Kidney tubule cell (primary cell): ENCODE measurements at regions not wholly inside any gene's neighbourhood (a gene's known extent, or its start where the extent isn't known, plus 50 kb on each side); places are given as distances from the start of the nearest gene placed in this dataset.

Experiments used
- DNase-seq: peaks from one replicate; pipeline ENCODE4 v3.0.0-alpha.2; 2018; ENCODE audit warnings: low spot score

DNA sequence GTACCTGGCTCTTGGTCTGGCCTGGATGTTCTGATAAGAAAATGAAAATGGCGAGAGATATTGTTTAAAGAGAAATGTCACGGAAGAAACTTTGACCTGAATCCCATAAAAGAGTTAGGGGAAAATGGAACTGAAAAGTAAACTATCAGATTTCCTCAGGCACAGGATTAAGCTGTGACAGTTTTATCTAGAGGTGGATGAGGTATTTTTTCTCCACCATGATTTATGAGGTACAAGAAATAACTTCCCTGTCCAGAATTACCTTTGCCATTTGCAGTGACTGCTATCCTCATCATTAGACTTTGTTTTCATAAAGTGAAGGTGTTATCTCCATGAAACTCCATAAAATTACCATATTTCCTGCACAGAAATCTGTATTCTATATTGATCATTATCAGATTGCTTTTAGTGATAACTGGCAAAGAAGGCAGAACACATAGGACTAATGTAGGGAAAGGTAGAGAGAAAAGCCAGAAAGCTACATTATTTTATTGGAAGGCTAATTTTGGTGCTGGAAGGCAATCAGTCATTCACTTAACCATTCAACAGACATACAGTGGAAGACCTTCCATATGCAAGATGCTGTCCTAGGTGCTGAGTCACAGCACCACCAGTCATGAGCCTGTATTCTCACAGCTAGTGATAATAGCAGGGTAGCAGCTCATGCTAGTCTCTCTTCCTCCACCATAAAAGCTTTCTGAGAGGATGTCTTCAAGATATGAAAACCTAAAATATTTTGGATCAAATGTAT lies 427.3 kb upstream of the CITED2 start:
- DNase-seq = peak; percentile 4

DNA sequence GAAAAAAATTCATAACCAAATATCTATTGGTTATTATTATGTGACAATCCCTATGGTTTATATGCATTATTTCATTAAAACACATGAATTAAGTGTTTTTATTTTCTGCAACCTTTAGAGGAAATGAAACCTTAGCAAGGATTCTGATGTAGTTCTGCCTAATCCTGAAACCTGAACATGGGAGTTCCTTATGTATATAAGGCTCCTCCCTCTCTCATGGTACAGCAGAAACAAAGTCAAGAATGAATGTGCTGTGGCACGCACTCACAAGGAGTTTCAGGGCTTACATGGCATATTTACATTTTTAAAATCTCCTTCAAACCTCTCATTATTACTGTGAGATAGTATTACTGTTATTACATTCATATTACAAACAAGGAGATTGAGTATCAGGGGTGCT lies 426.4 kb upstream of the CITED2 start:
- no peak for DNase-seq

DNA sequence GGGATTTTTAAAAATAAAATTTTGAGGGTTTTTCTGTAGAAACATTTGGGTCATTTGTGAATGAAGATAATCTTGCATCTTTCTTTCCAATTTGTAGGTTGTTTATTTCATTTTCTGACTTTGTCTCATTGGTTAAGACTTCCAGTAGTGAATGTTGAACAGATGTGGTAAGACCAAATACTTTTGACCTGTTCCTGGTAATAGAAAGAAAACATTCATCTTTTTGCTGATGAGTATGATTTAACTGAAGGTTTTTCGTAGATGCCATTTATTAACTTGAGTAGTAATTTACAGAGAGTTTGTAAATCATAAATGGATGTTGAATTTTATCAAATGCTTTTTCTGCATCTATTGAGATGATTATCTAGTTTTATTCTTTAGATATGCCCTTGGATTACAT lies 416.1 kb upstream of the CITED2 start:
- no peak for DNase-seq

DNA sequence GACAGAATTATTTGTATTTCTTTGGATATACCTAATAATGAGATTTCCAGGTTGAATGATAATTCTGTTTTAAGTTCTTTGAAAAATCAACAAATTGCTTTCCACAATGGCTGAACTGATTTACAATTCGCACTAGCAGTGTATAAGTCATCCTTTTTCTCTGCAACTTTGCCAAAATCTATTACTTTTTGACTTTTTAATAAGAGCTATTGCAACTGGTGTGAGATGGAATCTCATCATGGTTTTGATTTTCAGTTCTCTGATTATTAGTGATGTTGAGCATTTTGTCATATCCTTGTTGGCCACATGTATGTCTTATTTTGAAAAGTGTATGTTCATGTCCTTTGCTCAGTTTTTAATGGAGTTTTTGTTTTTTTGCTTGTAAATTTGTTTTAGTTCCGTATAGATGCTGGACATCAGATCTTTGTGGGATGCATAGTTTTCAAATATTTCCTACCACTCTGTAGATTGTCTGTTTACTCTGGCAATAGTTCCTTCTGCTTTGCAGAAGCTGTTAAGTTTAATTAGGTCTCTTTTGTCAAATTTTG lies 409.8 kb upstream of the CITED2 start:
- no peak for DNase-seq

DNA sequence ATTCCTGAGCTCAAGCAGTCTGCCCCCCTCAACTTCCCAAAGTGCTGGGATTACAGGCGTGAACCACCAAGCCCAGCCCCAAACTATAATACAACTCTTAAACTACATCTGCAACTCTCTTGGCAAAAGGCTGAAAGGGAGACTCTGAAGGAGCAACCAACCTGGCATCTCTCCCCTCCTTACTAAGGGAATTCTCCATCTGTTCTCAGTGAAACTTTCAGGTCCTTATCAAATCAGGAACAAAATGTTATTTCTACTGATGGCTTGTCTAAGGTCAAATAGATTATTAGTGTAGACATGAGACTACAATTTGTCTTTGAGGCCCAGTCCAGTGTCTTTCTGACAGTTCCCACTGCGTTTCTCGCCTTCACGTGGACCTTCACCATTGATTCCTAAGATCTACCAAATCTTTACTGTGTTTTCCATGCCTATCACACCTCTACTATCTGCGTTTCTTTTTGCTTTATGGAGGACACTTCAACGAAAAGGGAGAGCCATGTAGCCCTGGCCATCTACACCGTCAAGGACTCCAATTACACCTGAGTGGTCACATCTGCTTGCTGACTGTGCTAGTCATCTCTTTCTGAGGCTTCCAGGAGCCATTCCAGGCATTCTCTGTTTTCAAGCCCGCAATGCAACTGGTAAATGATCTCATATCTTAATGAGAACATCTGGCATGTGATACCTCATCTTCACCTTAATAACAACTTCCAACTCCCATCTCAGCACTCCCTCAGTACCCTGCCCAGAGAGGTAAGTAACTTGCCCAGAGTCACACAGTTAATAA lies 405.7 kb upstream of the CITED2 start:
- peak; percentile 51 for DNase-seq

DNA sequence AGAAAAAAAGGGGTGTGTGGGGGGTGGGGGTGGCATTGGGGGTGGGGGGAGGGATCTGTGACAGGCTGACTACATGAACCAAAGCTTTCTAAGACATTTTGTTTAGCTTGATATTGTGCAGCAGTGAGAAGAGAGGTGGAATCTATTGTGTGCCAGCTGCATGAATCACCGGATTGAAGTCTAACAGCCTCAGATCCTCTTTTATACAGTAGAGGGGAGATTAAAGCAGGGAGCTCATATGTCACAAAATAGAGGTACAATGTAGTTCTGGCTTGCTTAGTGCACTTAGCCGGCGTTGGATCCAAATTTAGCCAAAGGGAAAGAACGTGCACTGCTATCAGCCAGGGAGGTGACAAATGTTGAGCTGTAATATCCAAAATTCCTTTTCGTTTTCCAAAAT lies 404.2 kb upstream of the CITED2 start:
- DNase-seq = peak; percentile 36

DNA sequence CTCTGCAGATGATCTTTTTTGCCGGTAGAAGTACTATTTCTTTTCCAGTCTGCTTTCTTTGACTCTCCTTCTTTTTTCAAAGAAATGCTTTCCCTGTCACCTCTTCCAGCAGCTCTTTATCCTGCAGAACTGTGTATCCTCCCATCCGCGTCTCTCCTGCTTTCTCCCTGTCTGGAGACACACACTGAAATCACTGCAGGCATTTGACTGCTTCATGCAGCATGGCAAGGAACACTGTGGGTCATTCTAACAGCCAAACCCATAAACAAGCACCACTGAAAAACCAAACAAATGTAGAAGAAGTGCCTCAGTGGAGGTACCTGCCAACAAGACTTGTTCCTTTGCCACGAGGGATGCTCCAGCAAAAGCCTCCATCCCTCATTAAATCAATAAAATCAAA lies 403.7 kb upstream of the CITED2 start:
- DNase-seq = no peak

DNA sequence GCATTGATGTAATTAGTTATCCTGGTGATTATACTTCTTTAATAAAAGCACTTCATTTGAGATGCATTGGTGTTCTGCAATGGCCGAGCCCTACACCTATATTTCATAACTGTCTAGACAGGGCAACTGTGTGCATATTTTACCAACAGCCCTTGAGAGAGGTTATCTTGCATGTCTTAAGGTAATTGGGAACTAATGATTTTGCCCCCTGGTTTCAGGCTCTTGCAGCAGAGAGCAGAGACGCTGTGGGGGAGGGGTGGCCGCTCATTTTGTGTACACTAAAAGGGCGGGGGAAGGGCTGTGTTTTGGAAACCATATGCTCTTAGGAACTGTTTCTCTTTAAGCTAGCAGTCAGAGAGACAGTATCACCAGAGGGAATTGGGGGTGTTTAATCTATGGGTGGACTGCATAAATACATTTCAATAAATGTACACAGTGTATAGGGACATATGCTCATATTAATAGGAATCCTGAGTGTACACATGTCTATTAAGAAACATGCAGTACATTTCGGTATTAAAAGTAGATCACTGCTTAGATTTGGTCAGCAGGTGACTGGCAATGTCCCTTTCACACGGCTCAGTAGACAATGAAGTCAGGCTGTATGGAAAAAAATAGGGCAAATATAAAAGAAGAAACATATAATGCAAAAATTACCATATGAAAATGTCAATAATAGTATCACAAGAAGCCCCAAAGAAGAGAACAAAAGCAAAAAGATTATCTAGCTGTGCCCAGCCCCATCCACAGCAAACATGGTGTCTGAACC lies 402.9 kb upstream of the CITED2 start:
- DNase-seq = no peak

DNA sequence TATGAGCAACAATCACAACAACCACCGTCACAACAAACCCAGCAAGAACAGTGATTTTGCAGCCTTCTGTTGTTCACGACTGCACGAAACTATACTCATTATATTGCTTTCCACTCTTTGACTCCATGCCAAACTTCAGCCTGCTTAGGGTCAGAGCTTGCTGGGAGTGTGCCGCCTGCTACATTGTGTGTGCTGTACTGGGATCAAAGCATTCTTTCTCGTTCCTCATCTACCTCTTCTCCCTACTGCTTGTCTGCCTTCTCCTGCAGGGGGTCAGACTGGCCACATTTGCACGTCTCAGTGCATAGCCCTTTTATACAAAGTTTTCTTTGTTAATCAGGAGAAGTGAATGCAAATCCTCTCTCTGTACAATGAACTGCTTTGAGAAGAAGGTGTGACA lies 401.6 kb upstream of the CITED2 start:
- DNase-seq = peak; percentile 15

DNA sequence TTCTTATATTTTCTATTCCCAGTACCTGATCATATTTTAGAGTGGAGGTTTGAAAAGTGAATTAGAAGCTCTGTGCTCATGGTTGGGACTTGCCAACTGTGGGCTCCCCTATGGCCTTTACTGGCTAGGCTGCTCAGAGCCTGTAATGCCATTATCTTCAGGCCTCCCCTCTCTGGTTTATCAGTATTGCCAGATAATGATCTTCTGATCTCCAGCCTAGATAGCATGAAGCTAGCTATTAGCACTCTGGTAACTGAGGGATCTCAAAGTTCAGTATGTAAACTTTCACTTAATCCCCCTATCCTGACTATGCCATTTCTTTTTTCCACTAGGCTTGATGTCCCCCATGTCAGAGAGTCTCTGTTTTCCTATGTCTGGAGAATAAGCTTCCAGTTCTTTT lies 393.7 kb upstream of the CITED2 start:
- no peak for DNase-seq

DNA sequence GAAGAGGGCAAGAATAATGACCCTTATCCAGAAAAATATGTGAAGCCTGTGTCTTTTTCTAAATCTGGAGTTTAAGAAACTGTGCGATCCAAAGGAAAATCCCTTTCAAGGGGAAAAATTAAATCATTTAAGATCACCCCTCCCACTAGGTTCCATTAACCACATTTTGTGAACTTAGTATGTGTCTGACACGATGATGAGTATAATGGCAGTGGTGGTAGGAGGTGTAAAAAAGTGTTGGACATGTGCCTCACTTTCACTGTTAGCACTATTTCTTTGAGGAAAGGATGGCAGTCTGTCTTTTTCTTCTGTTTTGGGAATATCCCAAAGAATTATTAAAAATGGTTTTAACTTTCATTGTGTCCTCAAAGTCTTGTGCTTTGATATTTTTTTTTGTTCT lies 392.3 kb upstream of the CITED2 start:
- DNase-seq = no peak

DNA sequence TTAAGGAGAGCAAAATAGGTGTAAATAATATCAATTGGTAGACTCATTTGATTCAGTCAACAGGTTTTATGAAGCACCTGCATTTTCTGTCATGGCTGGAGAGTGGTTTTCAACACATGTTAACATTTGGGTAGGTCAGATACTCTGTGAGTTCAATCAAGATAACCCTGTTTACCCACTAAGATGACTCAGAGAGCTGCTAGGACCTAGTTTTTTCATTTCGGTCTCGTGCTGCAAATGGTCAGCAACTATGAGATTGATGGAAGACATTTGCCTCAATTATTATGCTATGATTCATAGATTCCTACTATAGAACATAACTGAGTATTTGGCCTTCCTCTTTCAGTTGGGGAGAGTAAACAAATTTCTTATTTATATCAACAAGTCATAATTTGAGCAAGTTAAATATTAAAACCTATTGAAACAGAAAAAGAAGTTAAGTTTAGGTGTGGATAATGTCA lies 391.4 kb upstream of the CITED2 start:
- peak; percentile 60 for DNase-seq

DNA sequence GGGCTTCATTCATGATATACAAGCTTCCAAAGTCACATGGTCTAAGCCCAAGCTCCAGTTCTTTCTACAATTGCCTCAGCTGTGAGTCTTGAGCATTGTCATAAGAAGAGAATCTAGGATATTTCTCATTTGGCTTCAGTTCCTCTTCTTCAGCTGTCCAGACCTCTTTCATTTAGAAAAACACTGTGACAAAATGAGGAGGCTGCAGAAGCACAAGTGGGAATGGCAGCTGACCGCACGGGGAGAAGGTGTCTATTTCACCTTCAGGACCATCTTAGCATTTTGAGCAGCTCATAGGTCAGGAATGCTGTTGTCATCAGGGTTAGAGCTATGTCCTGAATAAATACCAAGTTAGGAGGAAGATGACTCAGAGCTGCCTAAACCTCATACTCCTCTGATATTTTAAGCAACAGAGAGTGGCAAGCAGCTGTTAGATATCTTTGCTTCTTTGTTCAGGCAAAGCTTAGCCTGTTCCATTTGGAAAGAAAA lies 390.1 kb upstream of the CITED2 start:
- peak; percentile 99 for DNase-seq

DNA sequence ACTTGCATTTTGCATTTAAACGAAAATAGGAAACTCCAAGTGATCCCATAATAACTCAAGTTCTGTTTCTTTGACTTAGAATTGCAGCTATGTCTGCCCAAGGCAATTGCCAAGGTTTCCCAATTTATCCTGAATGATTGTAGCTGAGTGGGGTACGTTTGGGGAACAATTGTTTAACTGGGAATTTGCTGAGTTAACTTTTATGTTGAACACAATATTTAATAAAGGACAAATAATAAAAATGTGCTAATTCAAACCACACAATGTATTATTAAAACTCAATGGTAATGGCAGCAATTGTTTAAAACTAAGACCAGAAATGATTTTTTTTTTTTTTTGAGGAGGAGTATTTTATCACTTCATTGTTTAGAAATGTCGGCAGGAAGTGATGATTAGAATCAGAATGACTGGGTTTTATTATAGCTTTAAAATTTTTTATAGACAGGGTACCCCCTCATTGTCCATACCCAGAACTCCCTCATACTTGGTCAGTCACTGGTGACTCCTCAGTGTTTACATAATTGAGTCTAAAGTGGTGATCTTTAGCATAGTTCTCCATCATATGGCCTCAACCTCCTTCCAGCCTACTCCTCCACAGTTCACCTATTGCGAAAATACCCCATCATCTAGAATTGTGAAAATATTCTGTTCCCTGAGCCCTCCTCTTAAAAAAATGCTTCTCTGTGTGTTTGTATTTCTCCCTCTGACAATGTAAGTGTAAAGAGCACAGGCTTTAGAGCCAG lies 389.2 kb upstream of the CITED2 start:
- no peak for DNase-seq

DNA sequence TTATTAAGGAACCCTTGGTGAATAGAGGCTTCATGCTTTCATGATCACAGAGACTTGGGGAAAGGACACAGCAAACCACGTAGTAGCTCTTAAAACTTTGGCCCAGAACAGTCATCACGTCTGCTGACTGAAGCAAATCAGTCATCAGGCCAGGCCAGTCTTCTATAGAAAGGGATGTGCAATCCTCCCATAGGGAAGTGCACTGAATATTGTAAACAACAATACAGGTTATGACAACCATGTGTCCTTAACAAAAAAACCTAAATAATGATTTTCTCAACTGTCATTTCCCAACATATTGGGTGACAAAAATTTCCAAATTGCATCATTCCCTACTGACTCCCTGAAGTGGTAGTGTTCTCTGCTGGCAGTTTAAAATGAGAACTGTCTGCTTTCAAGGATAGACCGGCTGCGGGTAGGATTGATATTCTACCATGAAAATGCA lies 388.2 kb upstream of the CITED2 start:
- DNase-seq = peak; percentile 88

DNA sequence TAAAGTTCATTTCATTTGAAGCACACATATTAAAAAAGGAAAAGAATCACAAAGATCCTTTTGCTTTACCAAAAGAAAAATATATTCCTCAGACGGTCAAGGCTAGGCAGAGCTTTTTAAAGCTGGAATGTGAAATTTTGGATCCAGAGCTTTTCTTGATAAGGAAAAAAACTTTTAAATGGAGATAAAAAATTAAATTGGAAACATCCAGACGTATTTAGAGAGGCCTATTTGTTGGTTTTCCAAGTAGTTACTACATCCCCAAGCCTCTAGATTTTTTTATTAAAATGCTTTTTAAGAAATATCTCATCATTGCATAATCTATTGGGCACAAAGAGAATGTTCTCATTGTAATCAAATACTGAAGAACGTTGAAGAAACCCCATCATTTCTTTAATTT lies 385.7 kb upstream of the CITED2 start:
- DNase-seq = no peak

DNA sequence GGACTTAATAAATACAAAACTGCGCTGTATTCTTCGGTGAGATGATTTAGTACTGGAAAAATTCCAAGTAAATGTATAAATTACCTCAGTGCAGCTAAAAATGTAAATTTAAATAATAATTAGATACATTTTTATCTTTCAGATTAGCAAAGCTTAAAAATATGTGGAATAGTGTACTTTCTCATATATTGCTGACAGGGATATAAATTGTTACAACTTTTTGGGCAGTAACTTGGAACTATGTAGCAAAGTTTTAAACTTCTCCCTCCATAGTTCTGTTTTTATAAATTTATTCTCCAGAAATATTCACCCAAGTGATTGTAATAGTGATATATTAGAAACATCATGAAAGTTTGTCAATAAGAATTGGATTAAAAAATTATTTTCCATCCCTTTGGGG lies 384.6 kb upstream of the CITED2 start:
- DNase-seq = no peak

DNA sequence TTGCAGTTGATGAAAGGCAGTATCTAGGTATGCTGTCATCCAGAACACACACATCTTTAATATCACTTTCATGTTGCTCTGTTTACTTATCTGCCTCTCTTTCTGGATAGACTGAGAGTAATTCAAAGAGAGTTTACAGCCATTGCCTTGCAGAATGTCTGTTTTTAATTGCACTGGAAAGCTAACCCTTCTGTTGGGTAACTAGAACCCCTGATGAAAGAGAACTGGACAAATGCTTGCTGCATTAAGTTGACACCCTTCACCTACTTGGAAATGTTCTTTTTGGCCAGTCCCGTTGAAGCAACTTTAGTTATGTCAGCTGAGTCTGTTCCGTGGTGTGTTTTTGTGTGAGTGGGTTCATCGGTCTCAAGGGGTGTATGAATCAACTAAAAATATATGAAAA lies 383.8 kb upstream of the CITED2 start:
- DNase-seq = no peak

DNA sequence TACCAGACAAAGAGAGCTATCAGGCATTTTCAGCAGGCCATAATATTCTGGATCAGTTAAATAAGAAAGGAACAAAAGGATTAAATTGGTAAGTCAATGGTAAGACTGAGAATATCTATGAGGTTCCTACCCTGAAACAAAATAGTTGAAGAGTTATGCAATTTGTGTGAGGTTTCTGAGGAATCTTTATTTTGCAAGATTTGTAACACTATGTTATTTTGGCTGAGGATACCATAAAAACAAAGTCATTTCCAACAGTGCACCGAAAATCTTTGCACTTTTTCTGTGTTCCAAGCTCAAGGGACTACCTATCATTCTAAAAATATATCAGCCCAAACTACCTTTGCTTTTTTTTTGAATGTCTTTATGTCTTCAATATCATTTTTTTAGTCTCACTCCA lies 383.3 kb upstream of the CITED2 start:
- DNase-seq = no peak

DNA sequence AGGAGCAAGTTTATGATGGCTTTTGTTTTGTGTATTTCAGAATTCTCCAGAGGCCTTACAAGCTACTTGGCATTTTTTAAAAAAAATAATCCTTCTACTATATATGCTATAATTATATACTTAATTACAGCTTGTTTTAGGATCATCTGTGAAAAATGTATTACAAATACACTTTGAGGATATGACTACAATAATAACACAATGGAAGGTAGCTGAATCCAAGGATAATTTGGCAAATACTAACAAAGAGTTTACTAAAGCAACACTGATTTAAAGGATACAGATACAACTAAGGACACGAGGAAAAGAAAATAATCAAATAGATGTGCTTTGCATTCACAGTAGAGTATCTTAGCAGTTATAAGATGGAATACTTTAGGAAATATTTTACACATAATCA lies 381.9 kb upstream of the CITED2 start:
- no peak for DNase-seq
